Pancreas (tissue), 10 donors: ENCODE measurements at regions not wholly inside any gene's neighbourhood (a gene's known extent, or its start where the extent isn't known, plus 50 kb on each side); places are given as distances from the start of the nearest gene placed in this dataset.

Experiments
- ATAC-seq, 4 donors: fragments of 200-7000 bp; cut with Tn5 transposase; one replicate each; pipeline versions ENCODE4 v1.8.0 to v1.9.1; 2020; ENCODE audit warnings: mild to moderate bottlenecking in 4 of 4, moderate library complexity in 4 of 4
- DNase-seq, 6 donors: peaks; one replicate each; pipeline ENCODE4 v3.0.0-alpha.2; 2020
- FAIRE-seq: peaks from 2 replicates; lab custom pipeline; 2012; peaks lifted over from hg19 to GRCh38; lab: Jason Lieb, UNC
- H3K27ac ChIP-seq, 4 donors: fragments of 200-600 bp; sonication (generic); 1 replicate in 3 of 4; 2 replicates in 1 of 4; pipeline versions ENCODE4 v1.5.0 to v1.8.0; 2020
- H3K27me3 ChIP-seq, 4 donors: fragments of 200-600 bp; one replicate each; pipeline ENCODE4 v1.8.0; 2021
- H3K36me3 ChIP-seq, 3 donors: fragments of 200-600 bp; sonication (generic) in 1 of 3; one replicate each; pipeline versions ENCODE4 v1.5.0 to v1.8.0; 2020 to 2021
- H3K4me1 ChIP-seq, 3 donors: fragments of 200-600 bp; one replicate each; pipeline ENCODE4 v1.8.0; 2021
- H3K4me3 ChIP-seq, 4 donors: fragments of 200-600 bp; sonication (generic) in 2 of 4; one replicate each; pipeline versions ENCODE4 v1.5.0 to v1.8.0; 2020 to 2021
- H3K9me3 ChIP-seq, 4 donors: fragments of 200-600 bp; one replicate each; pipeline ENCODE4 v1.8.0; 2021
- WGBS, 2 donors: extraction: QIAGEN DNeasy Blood & Tissue Kit; methylation state at CpG; one replicate each; pipeline ENCODE4 v1.1.7; 2013; 5-methylcytosine and 5-hydroxymethylcytosine counted together
- intact Hi-C, 3 donors: fragments of 100-400 bp; cut with DNase I; formaldehyde crosslinking; loops; one replicate each; pipeline versions ENCODE4 v1.11.1 to v1.14.2; 2022
- TF ChIP-seq, protein P1 (sequence below), 4 donors: fragments of 200-600 bp; sonication (generic) in 3 of 4; IDR thresholded peaks; one replicate each; pipeline versions ENCODE4 v1.5.0 to v1.8.0; 2021; ENCODE audit warnings: antibody characterized with exemption in 4 of 4
- donor health status: healthy with polysubstance abuse.
- donor health status: DM: no; HTN: no; CAD: no; lungs with moderate emphysema.
- donor health status: DM: no; HTN: no; CAD: no.
- donor health status: control.
- donor health status: control.
- donor health status: Bipolar disorder and iron deficiency.
- donor health status: DM: yes; HTN: yes; CAD: no.
- donor health status: DM: no; HTN: no; CAD: no.
- donor health status: DM: no; HTN: no; CAD: no.
- donor health status: DM: yes; HTN: yes; CAD: no.

DNA sequence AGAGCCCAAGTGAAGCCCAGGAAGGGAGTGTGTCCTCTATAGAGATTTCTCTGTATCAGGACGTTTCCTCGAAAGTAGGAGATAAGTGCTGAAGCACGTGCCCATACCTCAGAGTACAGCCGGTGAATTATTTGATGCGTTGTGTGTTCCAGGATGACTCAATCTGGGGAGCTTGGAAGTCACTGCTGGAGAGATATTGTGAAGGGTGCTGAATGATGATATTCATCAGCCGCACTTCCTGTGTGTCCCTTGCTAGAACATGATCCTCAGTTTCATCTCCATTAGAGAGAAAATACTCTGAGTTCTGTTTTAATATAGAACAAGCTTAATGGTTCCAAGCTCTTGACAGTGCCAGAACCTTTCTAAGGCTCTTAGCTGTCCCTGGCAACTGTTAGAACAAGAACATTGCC lies 402.3 kb upstream of the ADAMTSL1 start:
- no peaks in the 10 kb centered on the region for H3K4me1 ChIP-seq
- no peaks in the 10 kb centered on the region for H3K9me3 ChIP-seq
- TF ChIP-seq, protein P1, sequence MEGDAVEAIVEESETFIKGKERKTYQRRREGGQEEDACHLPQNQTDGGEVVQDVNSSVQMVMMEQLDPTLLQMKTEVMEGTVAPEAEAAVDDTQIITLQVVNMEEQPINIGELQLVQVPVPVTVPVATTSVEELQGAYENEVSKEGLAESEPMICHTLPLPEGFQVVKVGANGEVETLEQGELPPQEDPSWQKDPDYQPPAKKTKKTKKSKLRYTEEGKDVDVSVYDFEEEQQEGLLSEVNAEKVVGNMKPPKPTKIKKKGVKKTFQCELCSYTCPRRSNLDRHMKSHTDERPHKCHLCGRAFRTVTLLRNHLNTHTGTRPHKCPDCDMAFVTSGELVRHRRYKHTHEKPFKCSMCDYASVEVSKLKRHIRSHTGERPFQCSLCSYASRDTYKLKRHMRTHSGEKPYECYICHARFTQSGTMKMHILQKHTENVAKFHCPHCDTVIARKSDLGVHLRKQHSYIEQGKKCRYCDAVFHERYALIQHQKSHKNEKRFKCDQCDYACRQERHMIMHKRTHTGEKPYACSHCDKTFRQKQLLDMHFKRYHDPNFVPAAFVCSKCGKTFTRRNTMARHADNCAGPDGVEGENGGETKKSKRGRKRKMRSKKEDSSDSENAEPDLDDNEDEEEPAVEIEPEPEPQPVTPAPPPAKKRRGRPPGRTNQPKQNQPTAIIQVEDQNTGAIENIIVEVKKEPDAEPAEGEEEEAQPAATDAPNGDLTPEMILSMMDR (IDR thresholded peaks at IDR 0.05), result no peak
- no peaks in the 10 kb centered on the region for H3K36me3 ChIP-seq
- ATAC-seq, result peak in 2 of 4 donors; percentile 32 to 68
- 63 to 65% methylated on average over 6 of the region's 6 CpGs for WGBS, 2 donors
- H3K27me3 ChIP-seq, result no peaks in the 10 kb centered on the region
- intact Hi-C loops, result no loop called here
- no peak for DNase-seq
- no peak overlapping the region for H3K27ac ChIP-seq
- FAIRE-seq, result no peak
- H3K4me3 ChIP-seq, result no peak overlapping the region

DNA sequence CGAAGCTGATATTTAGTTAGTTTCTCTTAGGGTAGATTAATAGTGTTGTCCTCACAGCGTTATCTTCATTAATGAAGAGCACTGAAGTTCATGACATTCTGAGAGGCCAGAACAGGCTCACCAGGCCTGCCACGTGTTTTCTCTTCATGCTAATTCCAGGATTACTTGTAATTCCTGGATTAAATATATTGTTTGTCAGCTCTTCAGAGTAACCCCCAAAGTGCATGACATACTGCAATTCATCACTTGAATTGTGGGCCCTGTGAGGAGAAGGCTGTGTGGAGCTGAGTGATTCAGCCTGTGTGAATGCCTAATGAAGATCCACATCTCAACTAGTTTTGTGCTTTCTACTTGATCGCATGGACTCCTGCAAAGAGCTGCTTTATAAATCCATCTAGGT lies 401.0 kb upstream of the ADAMTSL1 start:
- FAIRE-seq, result no peak
- H3K4me3 ChIP-seq, result no peak overlapping the region
- no peaks in the 10 kb centered on the region for H3K36me3 ChIP-seq
- no peak for DNase-seq
- no peaks in the 10 kb centered on the region for H3K27me3 ChIP-seq
- H3K9me3 ChIP-seq, result no peaks in the 10 kb centered on the region
- H3K27ac ChIP-seq, result no peak overlapping the region
- no peaks in the 10 kb centered on the region for H3K4me1 ChIP-seq
- no peak for ATAC-seq
- TF ChIP-seq, protein P1 (IDR thresholded peaks at IDR 0.05), result no peak
- intact Hi-C loops, result no loop called here
- 87 to 89% methylated on average over 4 of the region's 4 CpGs for WGBS, 2 donors

DNA sequence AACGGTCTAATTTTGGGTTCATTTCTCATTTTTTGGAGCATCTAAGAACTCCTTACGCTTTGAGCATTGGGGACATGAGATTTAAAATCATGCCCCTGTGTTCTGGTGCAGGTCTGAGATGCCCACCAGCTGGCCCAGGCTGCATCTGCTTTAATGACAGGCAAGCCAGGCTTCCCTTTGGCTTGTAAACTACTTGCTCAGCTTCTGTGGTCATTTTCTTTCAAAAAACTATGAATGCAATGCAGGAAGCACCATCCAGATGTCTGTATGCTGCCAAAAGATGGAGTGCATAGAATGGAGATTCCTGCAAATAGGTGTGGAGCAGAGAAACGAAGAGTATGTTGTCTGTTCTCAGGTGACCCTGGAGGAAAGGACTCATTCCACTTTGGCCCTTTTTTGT lies 399.9 kb upstream of the ADAMTSL1 start:
- intact Hi-C loops, result no loop called here
- Histone ChIP-seq H3K4me3 (no peak overlapping the region), H3K4me1 (no peaks in the 10 kb centered on the region), H3K36me3 (no peaks in the 10 kb centered on the region), H3K27ac (no peak overlapping the region), H3K27me3 (no peaks in the 10 kb centered on the region), H3K9me3 (no peaks in the 10 kb centered on the region)
- no peak for FAIRE-seq
- TF ChIP-seq, protein P1 (IDR thresholded peaks at IDR 0.05), result no peak
- 43 to 56% methylated on average over 3 of the region's 3 CpGs for WGBS, 2 donors
- no peak for DNase-seq
- no peak for ATAC-seq

DNA sequence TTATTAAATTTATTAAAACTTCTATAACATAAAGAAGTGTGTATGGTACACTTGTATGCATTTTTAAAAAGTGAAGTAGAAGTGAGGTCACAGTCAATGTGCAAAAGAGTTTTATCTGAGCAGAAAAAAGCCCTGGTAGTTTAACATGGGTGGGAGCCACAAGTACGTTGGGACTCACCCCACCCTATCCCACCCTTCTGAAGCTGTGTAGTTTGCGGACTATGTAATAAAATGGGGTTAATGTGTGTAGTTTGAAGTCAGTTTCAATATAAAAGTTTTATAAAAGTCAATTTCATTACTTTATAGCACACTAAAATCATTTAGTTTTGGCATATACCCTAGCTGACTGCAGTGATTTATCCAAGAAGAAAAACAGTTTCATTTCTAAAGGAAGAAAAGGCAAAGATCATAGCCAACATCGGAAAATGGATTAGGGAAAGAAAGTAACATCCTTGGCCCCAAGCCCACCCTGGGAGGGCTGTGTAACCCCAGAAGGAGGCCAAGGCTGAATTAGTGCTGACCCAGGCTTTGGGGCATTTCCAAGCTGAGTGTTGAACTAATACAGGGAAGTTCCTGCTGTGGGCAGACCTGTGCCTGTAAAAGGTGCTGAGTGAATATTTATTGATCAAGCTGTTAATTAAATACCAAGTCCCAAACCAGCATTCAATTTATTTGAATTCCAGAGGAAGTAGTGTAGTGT lies 398.6 kb upstream of the ADAMTSL1 start:
- 49 to 55% methylated on average over 3 of the region's 3 CpGs for WGBS, 2 donors
- intact Hi-C loops, result no loop called here
- ATAC-seq (peak in 1 of 4 donors; percentile 57), FAIRE-seq (no peak), DNase-seq (peak in 1 of 6 donors; percentile 11)
- Histone ChIP-seq H3K9me3 (no peaks in the 10 kb centered on the region), H3K27me3 (no peaks in the 10 kb centered on the region), H3K4me3 (no peak overlapping the region), H3K36me3 (no peaks in the 10 kb centered on the region), H3K4me1 (no peaks in the 10 kb centered on the region), H3K27ac (peak overlapping the region in 1 of 4 donors; percentile 8)
- TF ChIP-seq, protein P1 (IDR thresholded peaks at IDR 0.05), result no peak

DNA sequence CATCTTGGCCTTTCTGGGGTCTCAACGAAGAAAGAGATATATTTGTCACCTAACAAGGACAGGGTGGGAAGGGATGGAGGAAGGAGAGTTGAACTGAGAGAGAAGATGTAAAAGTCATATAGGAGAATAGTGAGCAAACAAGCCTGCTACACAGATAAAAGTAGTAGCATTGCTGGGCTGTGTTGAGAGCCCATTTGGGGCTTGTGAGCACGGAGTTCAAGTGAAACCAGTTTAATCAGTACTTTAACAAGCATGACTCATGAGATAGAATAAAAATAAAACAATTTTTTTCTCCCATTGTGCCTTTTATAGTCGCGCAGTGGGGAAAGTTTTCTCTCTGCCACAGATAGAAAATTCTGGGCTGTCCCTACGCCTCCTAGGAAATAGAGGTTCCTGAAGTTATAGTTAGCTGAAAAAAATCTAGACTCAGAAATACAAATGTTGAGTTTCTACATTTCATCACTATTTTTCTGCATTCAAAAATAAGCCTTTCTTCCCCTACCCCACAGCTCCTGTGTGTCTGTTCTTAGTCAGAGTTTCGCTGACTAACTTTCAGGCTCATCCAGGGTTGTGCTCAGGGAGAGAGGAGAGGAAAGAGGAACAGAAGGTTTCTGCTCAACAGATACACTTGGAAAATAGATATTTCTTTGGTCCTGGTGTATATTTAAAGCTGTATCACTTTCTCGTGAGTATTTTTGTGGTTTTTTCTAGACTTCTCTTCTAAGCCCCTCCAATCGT lies 395.8 kb upstream of the ADAMTSL1 start:
- no peak for ATAC-seq
- Histone ChIP-seq H3K9me3 (no peaks in the 10 kb centered on the region), H3K36me3 (no peaks in the 10 kb centered on the region), H3K4me3 (no peak overlapping the region), H3K27me3 (no peaks in the 10 kb centered on the region), H3K27ac (no peak overlapping the region), H3K4me1 (no peaks in the 10 kb centered on the region)
- DNase-seq, result no peak
- 73 to 80% methylated on average over 8 of the region's 8 CpGs for WGBS, 2 donors
- intact Hi-C loops, result no loop called here
- FAIRE-seq, result no peak
- TF ChIP-seq, protein P1 (IDR thresholded peaks at IDR 0.05), result no peak
